Nephron progenitor cell (in vitro differentiated cells): ENCODE measurements at regions not wholly inside any gene's neighbourhood (a gene's known extent, or its start where the extent isn't known, plus 50 kb on each side); places are given as distances from the start of the nearest gene placed in this dataset.

ENCODE experiments used
- DNase-seq: peaks from one replicate; pipeline ENCODE4 v3.0.0; 2021
- H3K27ac Mint-ChIP-seq: 2 replicates; pipeline ENCODE4 v1.8.0; 2021; ENCODE audit warnings: mild to moderate bottlenecking, moderate library complexity, mixed read lengths
- H3K27me3 Mint-ChIP-seq: 2 replicates; pipeline ENCODE4 v1.8.0; 2021; ENCODE audit warnings: mild to moderate bottlenecking, low read depth, mixed read lengths; ENCODE audit not compliant: poor library complexity
- H3K36me3 Mint-ChIP-seq: 2 replicates; pipeline ENCODE4 v1.8.0; 2021; ENCODE audit warnings: low read depth, mixed read lengths
- H3K4me1 Mint-ChIP-seq: 2 replicates; pipeline ENCODE4 v1.8.0; 2021; ENCODE audit warnings: mixed read lengths
- H3K4me3 Mint-ChIP-seq: 2 replicates; pipeline ENCODE4 v1.8.0; 2021; ENCODE audit warnings: mild to moderate bottlenecking, moderate library complexity, mixed read lengths
- H3K9me3 Mint-ChIP-seq: 2 replicates; pipeline ENCODE4 v1.8.0; 2021; ENCODE audit warnings: mild to moderate bottlenecking, moderate library complexity, mixed read lengths
- TF ChIP-seq, protein P1 (sequence below): fragments of 200-600 bp; sonication (generic); IDR thresholded peaks from 2 replicates; pipeline ENCODE4 v1.5.0; 2021; ENCODE audit warnings: antibody characterized with exemption

GRCh38 chr10:110355141-110355831, 50.6 kb upstream of the SMNDC1 start:
- no peaks in the 10 kb centered on the region for H3K36me3 Mint-ChIP-seq

DNA sequence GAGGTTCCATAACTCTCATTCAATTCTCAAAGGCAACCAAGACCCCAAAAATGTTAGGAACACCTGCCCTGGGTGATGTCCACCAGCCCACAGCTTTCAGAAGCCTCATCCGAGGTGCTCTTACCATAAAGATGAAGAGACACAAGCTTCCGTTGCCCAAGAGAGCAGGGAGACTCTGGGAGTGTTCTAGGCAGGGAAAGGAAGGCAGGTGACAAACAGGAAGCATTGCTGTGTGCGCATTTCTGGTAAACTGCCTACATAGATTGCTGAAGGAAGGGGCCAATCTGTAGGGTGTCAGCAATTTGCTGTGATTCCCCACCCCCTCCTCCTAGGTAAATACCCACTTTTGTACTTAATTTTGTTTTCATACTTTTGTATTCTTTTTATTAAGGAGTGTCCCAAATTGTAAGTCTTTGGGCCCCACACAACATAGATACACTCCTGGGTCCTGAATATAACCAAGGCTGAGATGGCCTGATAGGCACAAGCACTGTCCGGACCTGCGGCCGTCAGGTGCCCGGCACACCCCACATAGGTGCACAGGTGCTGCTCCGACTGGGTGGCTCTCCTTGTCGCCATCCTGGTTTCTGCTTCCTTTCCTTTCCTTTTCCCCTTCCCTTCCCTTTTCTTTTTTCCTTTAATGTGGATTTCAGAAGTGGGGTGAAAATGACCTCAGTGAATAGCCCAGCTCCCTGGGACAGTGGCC, 51.4 kb upstream of the SMNDC1 start:
- Mint-ChIP-seq H3K27me3 (peaks cover 10% of the 10 kb centered on the region), H3K36me3 (no peaks in the 10 kb centered on the region), H3K9me3 (no peaks in the 10 kb centered on the region), H3K27ac (no peak overlapping the region), H3K4me1 (peaks cover 60% of the 10 kb centered on the region), H3K4me3 (no peak overlapping the region)
- no peak for DNase-seq
- TF ChIP-seq, protein P1, sequence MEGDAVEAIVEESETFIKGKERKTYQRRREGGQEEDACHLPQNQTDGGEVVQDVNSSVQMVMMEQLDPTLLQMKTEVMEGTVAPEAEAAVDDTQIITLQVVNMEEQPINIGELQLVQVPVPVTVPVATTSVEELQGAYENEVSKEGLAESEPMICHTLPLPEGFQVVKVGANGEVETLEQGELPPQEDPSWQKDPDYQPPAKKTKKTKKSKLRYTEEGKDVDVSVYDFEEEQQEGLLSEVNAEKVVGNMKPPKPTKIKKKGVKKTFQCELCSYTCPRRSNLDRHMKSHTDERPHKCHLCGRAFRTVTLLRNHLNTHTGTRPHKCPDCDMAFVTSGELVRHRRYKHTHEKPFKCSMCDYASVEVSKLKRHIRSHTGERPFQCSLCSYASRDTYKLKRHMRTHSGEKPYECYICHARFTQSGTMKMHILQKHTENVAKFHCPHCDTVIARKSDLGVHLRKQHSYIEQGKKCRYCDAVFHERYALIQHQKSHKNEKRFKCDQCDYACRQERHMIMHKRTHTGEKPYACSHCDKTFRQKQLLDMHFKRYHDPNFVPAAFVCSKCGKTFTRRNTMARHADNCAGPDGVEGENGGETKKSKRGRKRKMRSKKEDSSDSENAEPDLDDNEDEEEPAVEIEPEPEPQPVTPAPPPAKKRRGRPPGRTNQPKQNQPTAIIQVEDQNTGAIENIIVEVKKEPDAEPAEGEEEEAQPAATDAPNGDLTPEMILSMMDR, result no peak

More at GRCh38 chr10:110355141-110355831, 50.6 kb upstream of the SMNDC1 start:
- H3K9me3 Mint-ChIP-seq, result no peaks in the 10 kb centered on the region
- H3K4me1 Mint-ChIP-seq, result peaks cover 60% of the 10 kb centered on the region
- TF ChIP-seq, protein P1, result no peak
- no peak for DNase-seq
- peaks cover 16% of the 10 kb centered on the region for H3K27me3 Mint-ChIP-seq
- H3K27ac Mint-ChIP-seq, result no peak overlapping the region
- H3K4me3 Mint-ChIP-seq, result no peak overlapping the region

DNA sequence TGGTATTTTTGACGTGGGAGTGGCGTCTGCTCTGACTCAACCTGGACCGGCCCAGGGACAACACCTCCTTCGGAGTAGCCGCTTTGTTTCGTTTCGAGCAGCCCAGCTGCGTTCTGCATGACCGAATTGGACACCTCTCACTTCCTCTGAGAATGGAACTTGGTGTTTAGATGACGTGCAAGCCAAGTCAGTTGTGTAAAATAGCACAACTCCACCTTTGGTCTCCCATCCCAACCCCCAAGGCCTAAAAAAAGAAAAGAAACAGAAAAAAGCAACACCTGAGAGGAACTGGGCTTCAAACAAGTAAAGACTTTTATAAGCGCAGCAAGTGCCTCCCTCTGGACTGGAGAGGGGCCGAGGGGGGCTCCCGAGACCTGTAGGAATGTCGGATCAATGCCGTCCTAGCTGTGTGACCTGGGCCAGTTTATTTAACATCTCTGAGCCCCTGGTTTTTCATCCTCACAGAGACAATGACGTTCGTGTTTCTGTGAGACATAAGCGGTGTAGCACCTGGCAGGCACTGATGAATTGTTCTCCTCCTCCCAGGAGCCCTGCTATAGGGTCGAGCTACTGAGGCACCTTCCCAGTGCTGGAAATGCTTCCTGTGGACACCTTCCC, 52.0 kb upstream of the SMNDC1 start:
- peaks cover 61% of the 10 kb centered on the region for H3K4me1 Mint-ChIP-seq
- H3K27ac Mint-ChIP-seq, result no peak overlapping the region
- H3K36me3 Mint-ChIP-seq, result no peaks in the 10 kb centered on the region
- peaks cover 11% of the 10 kb centered on the region for H3K27me3 Mint-ChIP-seq
- TF ChIP-seq, protein P1, result no peak
- DNase-seq, result no peak
- no peaks in the 10 kb centered on the region for H3K9me3 Mint-ChIP-seq
- no peak overlapping the region for H3K4me3 Mint-ChIP-seq

GRCh38 chr10:110357252-110357780, 52.6 kb upstream of the SMNDC1 start:
- H3K27ac Mint-ChIP-seq, result no peak overlapping the region
- no peaks in the 10 kb centered on the region for H3K9me3 Mint-ChIP-seq
- H3K4me3 Mint-ChIP-seq, result peak overlapping the region; percentile 18
- no peak for DNase-seq
- TF ChIP-seq, protein P1, result no peak
- H3K4me1 Mint-ChIP-seq, result peaks cover 66% of the 10 kb centered on the region
- H3K36me3 Mint-ChIP-seq, result no peaks in the 10 kb centered on the region
- H3K27me3 Mint-ChIP-seq, result peaks cover 14% of the 10 kb centered on the region

- no peak for DNase-seq
- peaks cover 66% of the 10 kb centered on the region for H3K4me1 Mint-ChIP-seq
- TF ChIP-seq, protein P1, result no peak
- peaks cover 13% of the 10 kb centered on the region for H3K27me3 Mint-ChIP-seq
- H3K4me3 Mint-ChIP-seq, result peak overlapping the region; percentile 28
- no peaks in the 10 kb centered on the region for H3K9me3 Mint-ChIP-seq
- no peaks in the 10 kb centered on the region for H3K36me3 Mint-ChIP-seq
- H3K27ac Mint-ChIP-seq, result peak overlapping the region; percentile 95
Measured at GRCh38 chr10:110357871-110358270, 53.2 kb upstream of the SMNDC1 start.
